ENCODE measurements at regions not wholly inside any gene's neighbourhood (a gene's known extent, or its start where the extent isn't known, plus 50 kb on each side); places are given as distances from the start of the nearest gene placed in this dataset.

GRCh38 chr2:194557993-194558392 lies 1099.0 kb upstream of the SLC39A10 start:
- no peak overlapping the region for H4K8ac ChIP-seq (ENCODE audit: extremely low read depth, insufficient read depth, low read length)
- H3K4ac ChIP-seq (replicated peaks; ENCODE audit: insufficient read length, low read depth, low read length) = no peak overlapping the region
- CTCF ChIA-PET (ENCODE audit: partially characterized antibody) = no interaction called here
- no peaks in the 10 kb centered on the region for H3K9me3 ChIP-seq (ENCODE audit: insufficient read depth in 2 of 2, low read depth in 1 of 2, low read length in 1 of 2)
- DNase-seq (ENCODE audit: low read depth in 1 of 2, low spot score in 2 of 2) (no peak), FAIRE-seq (no peak)
- no peak overlapping the region for H4K5ac ChIP-seq (ENCODE audit: insufficient read length, low read depth, low read length)
- POLR2A ChIA-PET (ENCODE audit: partially characterized antibody) = no interaction called here
- H2BK12ac ChIP-seq (ENCODE audit: low read depth, low read length) = no peak overlapping the region
- no peaks in the 10 kb centered on the region for H3K79me2 ChIP-seq (ENCODE audit: control insufficient read depth in 1 of 2, insufficient read depth in 2 of 2, low read length in 2 of 2)
- peaks cover 0 to 2% (median 0%) of the 10 kb centered on the region in 4 experiments; a peak in 1 of 7 replicates for H3K27me3 ChIP-seq (replicated peaks in 1 of 4; ENCODE audit: control insufficient read depth in 3 of 4, extremely low read depth in 1 of 4, insufficient read depth in 3 of 4, low read length in 3 of 4)
- no peak overlapping the region for H3K23ac ChIP-seq (ENCODE audit: insufficient read length)
- no peaks in the 10 kb centered on the region; the same call in 1 of the 2 replicates for H3K23me2 ChIP-seq (ENCODE audit: low read depth, low read length)
- no peak overlapping the region for H2AFZ ChIP-seq (ENCODE audit: low read length)
- H3K18ac ChIP-seq (ENCODE audit: extremely low read depth, low read length) = no peak overlapping the region
- no peaks in the 10 kb centered on the region for H4K20me1 ChIP-seq (replicated peaks in 1 of 2; ENCODE audit: control insufficient read depth in 1 of 2, insufficient read depth in 2 of 2, low read length in 2 of 2)
- WGBS, 2 experiments (ENCODE audit: extremely low coverage in 1 of 2, insufficient coverage in 1 of 2, insufficient read length in 1 of 2, insufficient replicate concordance in 2 of 2, low coverage in 1 of 2, low lambda C conversion rate in 2 of 2, missing lambda C conversion rate in 1 of 2) = 80% methylated on average over 1 of the region's 1 CpG; no CpG with 5 or more reads in 1 of the 2 experiments
- no peak overlapping the region for H2BK5ac ChIP-seq (ENCODE audit: low read depth, low read length)
- no peak overlapping the region for H3K4me3 ChIP-seq (ENCODE audit: extremely low read depth in 1 of 4, insufficient read depth in 2 of 4, low read depth in 3 of 4, low read length in 4 of 4)
- no peak overlapping the region for H2BK20ac ChIP-seq (ENCODE audit: low read length)
- H3K27ac ChIP-seq (ENCODE audit: low read depth, low read length) = no peak overlapping the region
- no peak overlapping the region for H2BK15ac ChIP-seq (ENCODE audit: low read length)
- no peak overlapping the region for H4K91ac ChIP-seq (replicated peaks; ENCODE audit: insufficient read length, low read length)
- H3K4me1 ChIP-seq (replicated peaks in 1 of 4; ENCODE audit: control insufficient read depth in 3 of 4, insufficient read depth in 4 of 4, low read length in 3 of 4) = no peaks in the 10 kb centered on the region
- no peaks in the 10 kb centered on the region for H3K36me3 ChIP-seq (ENCODE audit: control insufficient read depth in 2 of 4, insufficient read depth in 4 of 4, low read length in 3 of 4)
- H3K14ac ChIP-seq (ENCODE audit: insufficient read length) = no peak overlapping the region
- no peak overlapping the region for H3K9ac ChIP-seq (replicated peaks in 1 of 4; ENCODE audit: extremely low read depth in 1 of 4, low read depth in 3 of 4, low read length in 3 of 4)
- no peak overlapping the region for H3K56ac ChIP-seq (replicated peaks; ENCODE audit: insufficient read length, low read depth, low read length)
- no peak overlapping the region for H3K4me2 ChIP-seq (ENCODE audit: insufficient read depth in 1 of 2, low read depth in 2 of 2, low read length in 2 of 2)
- TF ChIP-seq KDM5A (IDR thresholded peaks at IDR 0.05; ENCODE audit: low read length) (no peak), SP4 (IDR thresholded peaks at IDR 0.05; ENCODE audit: low read length) (no peak), JUN (IDR thresholded peaks at IDR 0.05; ENCODE audit: low read depth, low read length) (no peak), CBX8 (IDR thresholded peaks at IDR 0.05; ENCODE audit: borderline replicate concordance, low read depth, low read length) (no peak), YY1 (IDR thresholded peaks at IDR 0.05; ENCODE audit: low read depth, low read length) (no peak), CBX5 (IDR thresholded peaks at IDR 0.05; ENCODE audit: low read depth, low read length) (no peak), SIRT6 (IDR thresholded peaks at IDR 0.05; ENCODE audit: low read length) (no peak)
- H2AK5ac ChIP-seq (ENCODE audit: low read depth, low read length) = no peak overlapping the region
- H3K79me1 ChIP-seq (ENCODE audit: low read depth, low read length) = no peaks in the 10 kb centered on the region
- no peak overlapping the region for H2BK120ac ChIP-seq (replicated peaks; ENCODE audit: low read depth, low read length)
